H1 (cell line): ENCODE measurements at regions not wholly inside any gene's neighbourhood (a gene's known extent, or its start where the extent isn't known, plus 50 kb on each side); places are given as distances from the start of the nearest gene placed in this dataset.

Source experiments
- TCF12 ChIP-seq: IDR thresholded peaks from 2 replicates; pipeline ENCODE4 v1.6.1; 2011; ENCODE audit warnings: low read depth, mild to moderate bottlenecking, low read length
- TF ChIP-seq, protein P1 (sequence below): IDR thresholded peaks from 2 replicates; pipeline ENCODE4 v1.6.1; 2012; ENCODE audit warnings: inconsistent platforms

DNA sequence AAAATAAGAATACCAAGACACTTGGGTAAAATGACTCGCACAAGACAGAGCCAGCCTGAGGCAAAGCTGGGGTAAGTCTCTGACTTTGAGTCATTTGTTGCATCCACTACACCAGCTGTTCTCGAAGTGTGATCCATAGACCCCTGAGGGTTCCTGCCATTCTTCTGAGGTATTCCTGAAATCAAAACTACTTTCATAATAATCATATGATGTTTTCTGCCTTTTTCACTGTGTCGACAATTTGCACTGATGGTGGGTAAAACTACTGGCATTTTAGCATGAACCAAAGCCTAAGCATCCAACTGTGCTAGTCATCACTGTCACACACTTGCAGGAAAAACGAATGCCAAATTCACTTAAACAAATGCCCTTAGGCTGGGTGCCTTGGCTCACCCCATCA lies 135.5 kb upstream of the FUT8 start:
- TF ChIP-seq, protein P1, sequence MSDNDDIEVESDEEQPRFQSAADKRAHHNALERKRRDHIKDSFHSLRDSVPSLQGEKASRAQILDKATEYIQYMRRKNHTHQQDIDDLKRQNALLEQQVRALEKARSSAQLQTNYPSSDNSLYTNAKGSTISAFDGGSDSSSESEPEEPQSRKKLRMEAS, result no peak
- TF ChIP-seq TCF12, result no peak
